ENCODE measurements at regions not wholly inside any gene's neighbourhood (a gene's known extent, or its start where the extent isn't known, plus 50 kb on each side); places are given as distances from the start of the nearest gene placed in this dataset.
"Not testable (repeated sequence)": the region's sequence is repeated elsewhere in the genome, so short reads cannot be mapped to it uniquely, and the experiment has no call there.

DNA sequence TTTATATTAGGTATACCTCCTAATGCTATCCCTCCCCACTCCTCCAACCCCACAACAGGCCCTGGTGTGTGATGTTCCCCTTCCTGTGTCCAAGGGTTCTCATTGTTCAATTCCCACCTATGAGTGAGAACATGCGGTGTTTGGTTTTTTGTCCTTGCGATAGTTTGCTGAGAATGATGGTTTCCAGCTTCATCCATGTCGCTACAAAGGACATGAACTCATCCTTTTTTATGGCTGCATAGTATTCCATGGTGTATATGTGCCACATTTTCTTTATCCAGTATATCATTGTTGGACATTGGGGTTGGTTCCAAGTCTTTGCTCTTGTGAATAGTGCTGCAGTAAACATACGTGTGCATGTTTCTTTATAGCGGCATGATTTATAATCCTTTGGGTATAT, 345.1 kb upstream of the FANCL start:
- H3K9ac ChIP-seq (replicated peaks in 1 of 4; ENCODE audit: extremely low read depth in 1 of 4, low read depth in 3 of 4, low read length in 3 of 4); H3K4me2 ChIP-seq (ENCODE audit: insufficient read depth in 1 of 2, low read depth in 2 of 2, low read length in 2 of 2); H2BK15ac ChIP-seq (ENCODE audit: low read length); H3K79me1 ChIP-seq (ENCODE audit: low read depth, low read length); H3K4me3 ChIP-seq (ENCODE audit: extremely low read depth in 1 of 4, insufficient read depth in 2 of 4, low read depth in 3 of 4, low read length in 4 of 4); H2BK20ac ChIP-seq (ENCODE audit: low read length); H2BK5ac ChIP-seq (ENCODE audit: low read depth, low read length); H3K79me2 ChIP-seq (ENCODE audit: control insufficient read depth in 1 of 2, insufficient read depth in 2 of 2, low read length in 2 of 2); H2BK12ac ChIP-seq (ENCODE audit: low read depth, low read length); H3K4me1 ChIP-seq (replicated peaks in 1 of 4; ENCODE audit: control insufficient read depth in 3 of 4, insufficient read depth in 4 of 4, low read length in 3 of 4); H3K9me3 ChIP-seq (ENCODE audit: insufficient read depth in 2 of 2, low read depth in 1 of 2, low read length in 1 of 2); H2AK5ac ChIP-seq (ENCODE audit: low read depth, low read length); FAIRE-seq; H3K27me3 ChIP-seq (replicated peaks in 1 of 4; ENCODE audit: control insufficient read depth in 3 of 4, extremely low read depth in 1 of 4, insufficient read depth in 3 of 4, low read length in 3 of 4); H2AFZ ChIP-seq (ENCODE audit: low read length); H3K14ac ChIP-seq (ENCODE audit: insufficient read length); DNase-seq (ENCODE audit: low read depth in 1 of 2, low spot score in 2 of 2); H3K23me2 ChIP-seq (ENCODE audit: low read depth, low read length); H4K91ac ChIP-seq (replicated peaks; ENCODE audit: insufficient read length, low read length); H3K56ac ChIP-seq (replicated peaks; ENCODE audit: insufficient read length, low read depth, low read length); H3K23ac ChIP-seq (ENCODE audit: insufficient read length); H2BK120ac ChIP-seq (replicated peaks; ENCODE audit: low read depth, low read length); POLR2A ChIA-PET (ENCODE audit: partially characterized antibody); H3K4ac ChIP-seq (replicated peaks; ENCODE audit: insufficient read length, low read depth, low read length); H3K36me3 ChIP-seq (ENCODE audit: control insufficient read depth in 2 of 4, insufficient read depth in 4 of 4, low read length in 3 of 4); CTCF ChIA-PET (ENCODE audit: partially characterized antibody); H3K27ac ChIP-seq (ENCODE audit: low read depth, low read length); H3K18ac ChIP-seq (ENCODE audit: extremely low read depth, low read length); H4K5ac ChIP-seq (ENCODE audit: insufficient read length, low read depth, low read length); H4K20me1 ChIP-seq (replicated peaks in 1 of 2; ENCODE audit: control insufficient read depth in 1 of 2, insufficient read depth in 2 of 2, low read length in 2 of 2); H4K8ac ChIP-seq (ENCODE audit: extremely low read depth, insufficient read depth, low read length): not testable (repeated sequence)
- 98% methylated on average over 5 of the region's 5 CpGs; no CpG with 5 or more reads in 1 of the 2 experiments for WGBS, 2 experiments (ENCODE audit: extremely low coverage in 1 of 2, insufficient coverage in 1 of 2, insufficient read length in 1 of 2, insufficient replicate concordance in 2 of 2, low coverage in 1 of 2, low lambda C conversion rate in 2 of 2, missing lambda C conversion rate in 1 of 2)
